ENCODE measurements at regions not wholly inside any gene's neighbourhood (a gene's known extent, or its start where the extent isn't known, plus 50 kb on each side); places are given as distances from the start of the nearest gene placed in this dataset.

DNA sequence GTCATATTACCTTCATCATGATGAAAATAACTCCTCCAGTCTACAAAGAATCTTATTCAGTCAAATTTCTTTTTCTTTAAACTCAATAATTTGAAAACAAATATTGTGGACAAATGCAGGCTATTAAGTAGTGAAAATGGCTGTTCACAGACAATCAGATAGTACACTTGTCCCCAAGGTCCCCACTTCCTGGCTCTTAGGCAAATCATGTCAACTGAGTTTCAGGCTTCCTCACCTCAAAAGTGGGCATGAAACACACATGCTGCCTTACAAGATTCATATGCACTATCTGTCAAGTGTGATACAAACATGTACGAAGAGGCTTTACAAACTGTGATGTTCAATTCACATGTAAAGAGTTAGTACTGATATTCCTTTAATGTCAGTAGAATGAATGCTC is 385.2 kb upstream of the SEMA6A start:
- no peaks in the 10 kb centered on the region for H3K4me1 ChIP-seq (ENCODE audit: control insufficient read depth, extremely low read depth, insufficient read depth, low read length)
- no peaks in the 10 kb centered on the region for H4K20me1 ChIP-seq (ENCODE audit: control insufficient read depth, extremely low read depth, insufficient read depth, low read length)
- DNase-seq (ENCODE audit: low read depth, low spot score) (no peak), FAIRE-seq (no peak)
- H3K4me3 ChIP-seq (ENCODE audit: control insufficient read depth in 2 of 3, extremely low read depth in 1 of 3, insufficient read depth in 2 of 3, low read depth in 1 of 3, low read length in 3 of 3): no peak overlapping the region
- H3K9me1 ChIP-seq (ENCODE audit: control insufficient read depth, extremely low read depth, insufficient read depth, low read length): no peaks in the 10 kb centered on the region
- TF ChIP-seq EZH2 (IDR thresholded peaks at IDR 0.05; ENCODE audit: low read length): no peak
- TF ChIP-seq, protein P1, sequence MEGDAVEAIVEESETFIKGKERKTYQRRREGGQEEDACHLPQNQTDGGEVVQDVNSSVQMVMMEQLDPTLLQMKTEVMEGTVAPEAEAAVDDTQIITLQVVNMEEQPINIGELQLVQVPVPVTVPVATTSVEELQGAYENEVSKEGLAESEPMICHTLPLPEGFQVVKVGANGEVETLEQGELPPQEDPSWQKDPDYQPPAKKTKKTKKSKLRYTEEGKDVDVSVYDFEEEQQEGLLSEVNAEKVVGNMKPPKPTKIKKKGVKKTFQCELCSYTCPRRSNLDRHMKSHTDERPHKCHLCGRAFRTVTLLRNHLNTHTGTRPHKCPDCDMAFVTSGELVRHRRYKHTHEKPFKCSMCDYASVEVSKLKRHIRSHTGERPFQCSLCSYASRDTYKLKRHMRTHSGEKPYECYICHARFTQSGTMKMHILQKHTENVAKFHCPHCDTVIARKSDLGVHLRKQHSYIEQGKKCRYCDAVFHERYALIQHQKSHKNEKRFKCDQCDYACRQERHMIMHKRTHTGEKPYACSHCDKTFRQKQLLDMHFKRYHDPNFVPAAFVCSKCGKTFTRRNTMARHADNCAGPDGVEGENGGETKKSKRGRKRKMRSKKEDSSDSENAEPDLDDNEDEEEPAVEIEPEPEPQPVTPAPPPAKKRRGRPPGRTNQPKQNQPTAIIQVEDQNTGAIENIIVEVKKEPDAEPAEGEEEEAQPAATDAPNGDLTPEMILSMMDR (optimal IDR thresholded peaks at IDR 0.05 in 1 of 3, IDR thresholded peaks at IDR 0.05 in 1 of 3, conservative IDR thresholded peaks at IDR 0.05 in 1 of 3; ENCODE audit: extremely low read depth in 1 of 3, insufficient read depth in 2 of 3, low read length in 3 of 3): no peak
- dilution Hi-C loops (cut with MboI; ENCODE audit: extremely low pct_ligation_motif_present, low sequenced_read_pairs): no loop called here
- no peaks in the 10 kb centered on the region for H3K79me2 ChIP-seq (ENCODE audit: control insufficient read depth, insufficient read depth, low read length)
- H3K4me2 ChIP-seq (ENCODE audit: control insufficient read depth, extremely low read depth, insufficient read depth, low read depth, low read length): no peak overlapping the region
- no peaks in the 10 kb centered on the region for H3K36me3 ChIP-seq (ENCODE audit: control insufficient read depth in 2 of 2, extremely low read depth in 1 of 2, insufficient read depth in 2 of 2, low read length in 2 of 2)
- H3K27me3 ChIP-seq (ENCODE audit: control insufficient read depth, extremely low read depth, insufficient read depth, low read length): no peaks in the 10 kb centered on the region
- H3K9me3 ChIP-seq (ENCODE audit: control insufficient read depth, low read depth, low read length): no peaks in the 10 kb centered on the region
- no peak overlapping the region for H3K27ac ChIP-seq (ENCODE audit: control insufficient read depth, insufficient read depth, low read length)
- no peak overlapping the region for H3K9ac ChIP-seq (ENCODE audit: control insufficient read depth, extremely low read depth, insufficient read depth, low read length)
- H2AFZ ChIP-seq (ENCODE audit: control insufficient read depth, low read length): no peak overlapping the region

DNA sequence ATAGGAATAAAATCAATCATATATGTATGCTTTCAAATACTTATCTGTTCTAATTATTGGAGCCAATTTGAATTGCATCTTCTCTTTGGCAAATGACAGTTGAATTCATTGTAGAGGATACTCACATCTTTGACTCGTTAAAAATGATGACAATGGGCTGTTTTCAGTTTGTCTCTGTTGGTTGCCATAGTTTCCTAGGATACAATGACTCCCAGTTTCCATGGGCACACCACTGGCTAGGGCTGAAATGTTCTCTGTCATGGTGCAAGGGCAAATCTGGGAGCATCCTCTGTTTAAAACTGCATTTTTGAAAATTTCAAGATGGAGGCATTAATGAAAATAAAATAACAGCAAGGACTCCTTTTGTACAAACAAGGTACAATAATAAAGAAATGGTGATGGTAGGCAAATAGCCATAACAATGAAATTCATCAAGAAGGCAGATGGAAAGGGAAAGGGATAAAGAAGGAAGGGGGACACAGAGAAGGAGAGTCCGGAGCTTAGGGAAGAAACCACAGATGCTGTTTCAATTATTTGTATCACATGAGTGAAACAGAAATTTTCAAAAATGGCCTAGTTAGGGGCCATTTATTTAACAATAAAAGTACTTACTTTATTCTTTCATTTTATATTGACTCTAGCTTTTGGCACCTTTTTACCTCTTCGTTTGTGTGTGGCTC is 378.8 kb upstream of the SEMA6A start:
- no peak overlapping the region for H3K9ac ChIP-seq (ENCODE audit: control insufficient read depth, extremely low read depth, insufficient read depth, low read length)
- no peak for FAIRE-seq

More for the DNA sequence above, 378.8 kb upstream of the SEMA6A start:
- Histone ChIP-seq H4K20me1 (ENCODE audit: control insufficient read depth, extremely low read depth, insufficient read depth, low read length) (no peaks in the 10 kb centered on the region), H2AFZ (ENCODE audit: control insufficient read depth, low read length) (no peak overlapping the region), H3K4me3 (ENCODE audit: control insufficient read depth in 2 of 3, extremely low read depth in 1 of 3, insufficient read depth in 2 of 3, low read depth in 1 of 3, low read length in 3 of 3) (no peak overlapping the region), H3K4me1 (ENCODE audit: control insufficient read depth, extremely low read depth, insufficient read depth, low read length) (no peaks in the 10 kb centered on the region), H3K9me3 (ENCODE audit: control insufficient read depth, low read depth, low read length) (no peaks in the 10 kb centered on the region), H3K79me2 (ENCODE audit: control insufficient read depth, insufficient read depth, low read length) (no peaks in the 10 kb centered on the region), H3K27me3 (ENCODE audit: control insufficient read depth, extremely low read depth, insufficient read depth, low read length) (no peaks in the 10 kb centered on the region), H3K4me2 (ENCODE audit: control insufficient read depth, extremely low read depth, insufficient read depth, low read depth, low read length) (no peak overlapping the region), H3K9me1 (ENCODE audit: control insufficient read depth, extremely low read depth, insufficient read depth, low read length) (no peaks in the 10 kb centered on the region), H3K27ac (ENCODE audit: control insufficient read depth, insufficient read depth, low read length) (no peak overlapping the region), H3K36me3 (ENCODE audit: control insufficient read depth in 2 of 2, extremely low read depth in 1 of 2, insufficient read depth in 2 of 2, low read length in 2 of 2) (no peaks in the 10 kb centered on the region)
- dilution Hi-C loops (cut with MboI; ENCODE audit: extremely low pct_ligation_motif_present, low sequenced_read_pairs): no loop called here
- no peak for TF ChIP-seq EZH2 (IDR thresholded peaks at IDR 0.05; ENCODE audit: low read length)
- TF ChIP-seq, protein P1 (optimal IDR thresholded peaks at IDR 0.05 in 1 of 3, IDR thresholded peaks at IDR 0.05 in 1 of 3, conservative IDR thresholded peaks at IDR 0.05 in 1 of 3; ENCODE audit: extremely low read depth in 1 of 3, insufficient read depth in 2 of 3, low read length in 3 of 3): no peak
- no peak for DNase-seq (ENCODE audit: low read depth, low spot score)

Measured in keratinocyte (primary cell).